ENCODE measurements at regions not wholly inside any gene's neighbourhood (a gene's known extent, or its start where the extent isn't known, plus 50 kb on each side); places are given as distances from the start of the nearest gene placed in this dataset.
"Not testable (repeated sequence)": the region's sequence is repeated elsewhere in the genome, so short reads cannot be mapped to it uniquely, and the experiment has no call there.

- no peak overlapping the region for H3K4me3 ChIP-seq (ENCODE audit: low read depth, low read length)
- no peak for TF ChIP-seq CTCF (IDR thresholded peaks at IDR 0.05; ENCODE audit: borderline replicate concordance, insufficient read depth, low read depth, low read length)
Measured at GRCh38 chr5:135737701-135738563, 96.5 kb upstream of the SLC25A48 start.

- H3K4me3 ChIP-seq (ENCODE audit: low read depth, low read length): not testable (repeated sequence)
Measured at GRCh38 chr5:135736952-135737351, 97.5 kb upstream of the SLC25A48 start.

DNA sequence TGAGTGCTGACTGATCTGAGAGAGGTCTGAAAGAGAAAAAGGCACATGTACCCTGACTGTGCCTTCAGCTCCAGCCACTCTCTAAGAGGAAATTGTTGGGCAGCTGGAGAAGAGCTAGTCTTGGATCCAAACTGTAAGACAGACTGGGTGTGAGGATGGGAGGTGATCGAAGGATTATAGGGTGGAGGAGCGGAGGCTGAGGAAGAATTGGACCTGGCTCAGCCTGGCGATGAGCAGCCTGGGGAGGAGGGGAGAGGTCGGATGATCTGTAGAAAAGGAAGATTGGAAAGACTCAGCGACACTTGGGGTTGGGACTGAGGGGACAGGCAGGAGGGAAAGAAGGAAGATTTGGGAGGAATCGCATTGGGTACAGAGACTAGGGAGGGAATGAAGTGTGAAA, 98.6 kb upstream of the SLC25A48 start:
- no peak overlapping the region for H3K4me3 ChIP-seq (ENCODE audit: low read depth, low read length)
- TF ChIP-seq CTCF (IDR thresholded peaks at IDR 0.05; ENCODE audit: borderline replicate concordance, insufficient read depth, low read depth, low read length): no peak

- H3K4me3 ChIP-seq (ENCODE audit: low read depth, low read length): not testable (repeated sequence)
Measured at GRCh38 chr5:135734956-135735355, 99.5 kb upstream of the SLC25A48 start.

DNA sequence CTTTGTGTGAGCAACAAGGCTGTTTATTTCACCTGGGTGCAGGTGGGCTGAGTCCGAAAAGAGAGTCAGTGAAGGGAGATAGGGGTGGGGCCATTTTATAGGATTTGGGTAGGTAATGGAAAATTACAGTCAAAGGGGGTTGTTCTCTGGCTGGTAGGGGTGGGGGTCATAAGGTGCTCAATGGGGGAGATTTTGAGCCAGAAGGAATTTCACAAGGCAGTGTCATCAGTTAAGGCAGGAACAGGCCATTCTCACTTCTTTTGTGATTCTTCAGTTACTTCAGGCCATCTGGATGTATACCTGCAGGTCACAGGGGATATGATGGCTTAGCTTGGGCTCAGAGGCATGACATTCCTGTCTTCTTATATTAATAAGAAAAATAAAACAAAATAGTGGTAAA, 103.4 kb upstream of the SLC25A48 start:
- not testable (repeated sequence) for H3K4me3 ChIP-seq (ENCODE audit: low read depth, low read length)

GRCh38 chr5:135730161-135730560, 104.3 kb upstream of the SLC25A48 start:
- H3K4me3 ChIP-seq (ENCODE audit: low read depth, low read length): not testable (repeated sequence)

GRCh38 chr5:135729321-135729786, 105.1 kb upstream of the SLC25A48 start:
- TF ChIP-seq CTCF (IDR thresholded peaks at IDR 0.05; ENCODE audit: borderline replicate concordance, insufficient read depth, low read depth, low read length): no peak
- H3K4me3 ChIP-seq (ENCODE audit: low read depth, low read length): no peak overlapping the region

DNA sequence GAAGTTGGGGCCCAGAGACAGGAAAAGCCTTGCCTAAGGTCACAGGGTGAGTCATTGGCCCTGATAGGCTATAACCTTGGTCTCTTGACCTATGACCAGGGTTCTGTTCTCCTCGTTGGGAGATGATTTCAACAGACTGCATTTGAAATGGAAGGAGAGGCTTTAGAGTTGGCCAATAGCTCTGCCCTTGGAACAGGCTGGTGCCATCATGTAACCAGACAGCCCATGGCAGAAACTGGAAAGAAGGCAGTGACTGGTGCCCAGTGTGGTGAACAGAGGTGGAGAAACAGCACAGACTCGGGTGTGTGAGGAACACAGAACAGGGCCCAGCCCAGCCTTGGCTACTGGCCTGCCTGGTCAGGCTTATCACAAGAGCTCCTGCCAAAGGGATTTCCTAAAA, 109.8 kb upstream of the SLC25A48 start:
- no peak for TF ChIP-seq CTCF (IDR thresholded peaks at IDR 0.05; ENCODE audit: borderline replicate concordance, insufficient read depth, low read depth, low read length)
- H3K4me3 ChIP-seq (ENCODE audit: low read depth, low read length): no peak overlapping the region

GRCh38 chr5:135723491-135723890, 111.0 kb upstream of the SLC25A48 start:
- TF ChIP-seq CTCF (IDR thresholded peaks at IDR 0.05; ENCODE audit: borderline replicate concordance, insufficient read depth, low read depth, low read length): no peak
- H3K4me3 ChIP-seq (ENCODE audit: low read depth, low read length): no peak overlapping the region
